Transverse colon (tissue), 4 donors: ENCODE measurements at regions not wholly inside any gene's neighbourhood (a gene's known extent, or its start where the extent isn't known, plus 50 kb on each side); places are given as distances from the start of the nearest gene placed in this dataset.

ENCODE experiments used
- DNase-seq: peaks from one replicate; pipeline ENCODE4 v3.0.0-alpha.2; 2019
- H3K27ac ChIP-seq, 4 donors: fragments of 200-600 bp; sonication (generic); 2 replicates each; pipeline ENCODE4 v1.5.1; 2016 to 2018; ENCODE audit warnings: inconsistent platforms in 4 of 4
- H3K27me3 ChIP-seq: fragments of 200-600 bp; sonication (generic); 2 replicates; pipeline ENCODE4 v1.5.1; 2017; ENCODE audit warnings: inconsistent platforms
- H3K36me3 ChIP-seq, 4 donors: fragments of 200-600 bp; sonication (generic); 2 replicates each; pipeline ENCODE4 v1.5.1; 2017 to 2019; ENCODE audit warnings: inconsistent platforms in 4 of 4
- H3K4me1 ChIP-seq, 4 donors: fragments of 200-600 bp; sonication (generic); 2 replicates each; pipeline ENCODE4 v1.5.1; 2017 to 2020; ENCODE audit warnings: inconsistent platforms in 4 of 4
- H3K4me3 ChIP-seq, 4 donors: fragments of 200-600 bp; sonication (generic); 1 replicate in 1 of 4; 2 replicates in 3 of 4; pipeline versions ENCODE4 v1.5.1 to v1.6.1; 2017 to 2019; ENCODE audit warnings: inconsistent platforms in 4 of 4
- H3K9me3 ChIP-seq, 2 donors: fragments of 200-600 bp; sonication (generic); 2 replicates each; pipeline ENCODE4 v1.5.1; 2017 to 2019; ENCODE audit warnings: inconsistent platforms in 2 of 2
- EP300 ChIP-seq: sonication (generic); formaldehyde crosslinking; IDR thresholded peaks from one replicate; pipeline ENCODE4 v1.6.1; 2017; ENCODE audit warnings: antibody characterized with exemption, low read depth
- POLR2A ChIP-seq: fragments of 450-650 bp; IDR thresholded peaks from one replicate; pipeline ENCODE4 v1.6.1; 2016; ENCODE audit warnings: antibody characterized with exemption, mild to moderate bottlenecking, moderate library complexity
- POLR2AphosphoS5 ChIP-seq, 3 donors: sonication (generic); formaldehyde crosslinking; IDR thresholded peaks; one replicate each; pipeline ENCODE4 v1.6.1; 2016; ENCODE audit warnings: antibody characterized with exemption in 3 of 3
- WGBS, 2 donors: methylation state at CpG; one replicate each; pipeline ENCODE4 v1.1.5; 2018; ENCODE audit warnings: low coverage in 1 of 2; 5-methylcytosine and 5-hydroxymethylcytosine counted together
- in situ Hi-C, 4 donors: fragments of 200-750 bp; cut with MboI; loops; one replicate each; pipeline versions ENCODE4 v1.15.0 to v1.15.1; 2017; ENCODE audit warnings: low sequenced_read_pairs in 3 of 4, low pct_ligation_motif_present in 1 of 4, low pct_unique_long_range_greater_than_20kb in 1 of 4
- intact Hi-C: fragments of 100-400 bp; cut with DNase I; formaldehyde crosslinking; loops from one replicate; pipeline ENCODE4 v1.15.1; 2023; ENCODE audit warnings: low total_unique reads
- TF ChIP-seq, protein P1 (sequence below), 5 experiments: fragments of 200-600 bp in 3 of 5; fragments of 450-650 bp in 2 of 5; sonication (generic) in 3 of 5; IDR thresholded peaks; 1 replicate in 2 of 5; 2 replicates in 3 of 5; pipeline ENCODE4 v1.5.1; 2016 to 2017; ENCODE audit warnings: antibody characterized with exemption in 5 of 5, inconsistent platforms in 3 of 5, mild to moderate bottlenecking in 2 of 5, moderate library complexity in 1 of 5

DNA sequence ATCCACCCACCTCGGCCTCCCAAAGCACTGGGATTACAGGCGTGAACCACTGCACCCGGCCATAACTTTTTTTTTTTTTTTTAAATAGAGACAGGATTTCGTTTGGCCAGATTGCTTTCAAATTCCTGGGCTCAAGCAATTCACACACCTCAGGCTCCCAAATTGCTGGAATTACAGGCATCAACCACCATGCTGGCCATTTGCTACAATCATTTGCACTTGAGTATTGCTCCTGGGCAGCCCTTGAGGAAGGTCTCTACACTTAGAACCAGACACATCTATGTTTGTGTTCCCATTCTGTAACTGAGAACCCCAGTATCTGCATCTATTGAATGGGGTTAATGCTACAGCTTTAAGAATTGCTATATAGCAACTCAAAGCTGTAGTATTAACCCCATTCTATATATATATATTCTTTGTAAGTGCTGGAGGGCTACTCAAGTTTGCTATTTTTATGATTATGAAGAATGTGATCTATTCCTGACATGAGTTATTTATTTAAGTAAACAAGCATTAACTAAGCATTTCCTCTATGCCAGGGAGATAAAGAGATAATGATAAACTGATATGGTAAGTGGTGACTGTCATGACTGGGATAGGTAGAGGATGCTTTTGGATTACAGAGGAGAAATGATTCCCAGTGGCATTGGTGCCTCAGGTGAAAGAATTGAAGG lies 496.5 kb upstream of the TNC start:
- Histone ChIP-seq H3K9me3 (no peaks in the 10 kb centered on the region), H3K27me3 (no peaks in the 10 kb centered on the region), H3K4me1 (no peaks in the 10 kb centered on the region), H3K27ac (no peak overlapping the region), H3K4me3 (no peak overlapping the region), H3K36me3 (no peaks in the 10 kb centered on the region)
- TF ChIP-seq POLR2AphosphoS5 (IDR thresholded peaks at IDR 0.05) (no peak), POLR2A (no peak), EP300 (no peak)
- TF ChIP-seq, protein P1, sequence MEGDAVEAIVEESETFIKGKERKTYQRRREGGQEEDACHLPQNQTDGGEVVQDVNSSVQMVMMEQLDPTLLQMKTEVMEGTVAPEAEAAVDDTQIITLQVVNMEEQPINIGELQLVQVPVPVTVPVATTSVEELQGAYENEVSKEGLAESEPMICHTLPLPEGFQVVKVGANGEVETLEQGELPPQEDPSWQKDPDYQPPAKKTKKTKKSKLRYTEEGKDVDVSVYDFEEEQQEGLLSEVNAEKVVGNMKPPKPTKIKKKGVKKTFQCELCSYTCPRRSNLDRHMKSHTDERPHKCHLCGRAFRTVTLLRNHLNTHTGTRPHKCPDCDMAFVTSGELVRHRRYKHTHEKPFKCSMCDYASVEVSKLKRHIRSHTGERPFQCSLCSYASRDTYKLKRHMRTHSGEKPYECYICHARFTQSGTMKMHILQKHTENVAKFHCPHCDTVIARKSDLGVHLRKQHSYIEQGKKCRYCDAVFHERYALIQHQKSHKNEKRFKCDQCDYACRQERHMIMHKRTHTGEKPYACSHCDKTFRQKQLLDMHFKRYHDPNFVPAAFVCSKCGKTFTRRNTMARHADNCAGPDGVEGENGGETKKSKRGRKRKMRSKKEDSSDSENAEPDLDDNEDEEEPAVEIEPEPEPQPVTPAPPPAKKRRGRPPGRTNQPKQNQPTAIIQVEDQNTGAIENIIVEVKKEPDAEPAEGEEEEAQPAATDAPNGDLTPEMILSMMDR (IDR thresholded peaks at IDR 0.05): no peak
- intact Hi-C loops (no loop called here), in situ Hi-C loops (no loop called here)
- no peak for DNase-seq
- WGBS, 2 donors: 78 to 80% methylated on average over 4 of the region's 4 CpGs

DNA sequence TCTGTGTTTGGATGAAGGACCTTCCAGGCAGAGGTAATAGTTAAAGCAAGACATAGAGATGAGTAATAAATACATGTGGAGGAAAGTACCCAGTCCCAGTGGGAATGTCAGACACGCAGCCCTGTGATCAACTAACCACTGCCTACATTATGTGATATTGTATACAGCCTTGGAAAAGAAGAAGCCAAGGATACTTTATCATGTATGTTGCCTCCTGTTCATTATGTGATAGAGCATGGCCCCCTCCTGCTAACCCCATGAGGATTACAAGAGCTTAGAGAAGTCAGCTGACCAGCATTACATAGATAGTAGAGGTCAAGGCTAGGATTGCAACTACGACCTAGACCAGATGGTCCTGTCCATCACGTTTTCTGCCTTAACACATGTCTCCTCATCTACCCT lies 497.0 kb upstream of the TNC start:
- no peaks in the 10 kb centered on the region for H3K36me3 ChIP-seq
- H3K27me3 ChIP-seq: no peaks in the 10 kb centered on the region
- WGBS, 2 donors: 46 to 50% methylated on average over 1 to 3 of the region's 3 CpGs
- intact Hi-C loops (no loop called here), in situ Hi-C loops (no loop called here)
- no peak for DNase-seq
- H3K4me3 ChIP-seq: no peak overlapping the region
- no peaks in the 10 kb centered on the region for H3K4me1 ChIP-seq
- TF ChIP-seq POLR2A: no peak
- TF ChIP-seq, protein P1 (IDR thresholded peaks at IDR 0.05): no peak
- no peak for TF ChIP-seq POLR2AphosphoS5 (IDR thresholded peaks at IDR 0.05)
- TF ChIP-seq EP300: no peak
- no peaks in the 10 kb centered on the region for H3K9me3 ChIP-seq
- no peak overlapping the region for H3K27ac ChIP-seq

DNA sequence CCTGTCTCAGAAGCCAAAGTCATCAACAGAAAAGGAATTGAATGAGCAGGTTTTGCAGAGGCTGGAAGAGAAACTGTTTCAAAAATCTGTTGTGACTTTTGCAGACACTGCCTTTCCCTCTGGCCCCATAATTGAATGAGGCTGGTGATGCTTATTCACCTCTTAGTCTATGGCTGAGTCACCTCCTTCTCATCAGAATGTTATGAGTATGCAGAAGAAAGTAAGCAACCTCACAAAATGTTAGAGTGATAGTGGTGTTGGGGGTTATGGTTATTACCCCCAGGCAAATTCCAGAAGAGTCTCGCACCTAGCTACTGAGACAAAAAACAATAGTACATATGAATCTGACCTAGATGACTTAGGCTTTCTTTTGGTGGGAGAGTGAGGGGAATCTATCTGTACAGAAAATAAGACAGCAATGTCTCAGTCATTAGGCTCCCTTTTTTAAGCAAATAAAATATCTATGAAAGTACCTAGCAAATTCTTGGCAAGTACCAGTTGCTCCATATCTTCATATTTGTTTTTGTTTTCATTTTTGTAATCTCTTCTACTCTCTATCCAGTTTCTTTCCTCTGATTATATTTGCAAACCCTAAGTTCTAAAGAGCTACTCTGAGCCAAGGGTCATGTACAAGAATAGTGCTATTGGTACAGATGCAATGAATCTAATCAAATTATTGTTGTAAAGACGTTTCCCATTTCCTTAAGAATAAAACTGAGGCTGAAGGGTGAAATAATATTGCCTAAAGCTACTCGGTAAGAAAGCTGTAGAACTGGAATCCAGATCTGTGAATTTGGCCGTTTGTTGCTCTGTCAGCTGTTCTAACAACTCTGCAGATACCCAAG lies 498.1 kb upstream of the TNC start:
- H3K36me3 ChIP-seq: no peaks in the 10 kb centered on the region
- no peaks in the 10 kb centered on the region for H3K4me1 ChIP-seq
- no peak overlapping the region for H3K4me3 ChIP-seq
- DNase-seq: no peak
- no peaks in the 10 kb centered on the region for H3K27me3 ChIP-seq
- WGBS, 2 donors: 48 to 53% methylated on average over 4 of the region's 4 CpGs
- in situ Hi-C loops: no loop called here
- no peak overlapping the region for H3K27ac ChIP-seq
- H3K9me3 ChIP-seq: no peaks in the 10 kb centered on the region
- intact Hi-C loops: no loop called here
- TF ChIP-seq POLR2A: no peak
- TF ChIP-seq, protein P1 (IDR thresholded peaks at IDR 0.05): no peak
- no peak for TF ChIP-seq POLR2AphosphoS5 (IDR thresholded peaks at IDR 0.05)
- TF ChIP-seq EP300: no peak

DNA sequence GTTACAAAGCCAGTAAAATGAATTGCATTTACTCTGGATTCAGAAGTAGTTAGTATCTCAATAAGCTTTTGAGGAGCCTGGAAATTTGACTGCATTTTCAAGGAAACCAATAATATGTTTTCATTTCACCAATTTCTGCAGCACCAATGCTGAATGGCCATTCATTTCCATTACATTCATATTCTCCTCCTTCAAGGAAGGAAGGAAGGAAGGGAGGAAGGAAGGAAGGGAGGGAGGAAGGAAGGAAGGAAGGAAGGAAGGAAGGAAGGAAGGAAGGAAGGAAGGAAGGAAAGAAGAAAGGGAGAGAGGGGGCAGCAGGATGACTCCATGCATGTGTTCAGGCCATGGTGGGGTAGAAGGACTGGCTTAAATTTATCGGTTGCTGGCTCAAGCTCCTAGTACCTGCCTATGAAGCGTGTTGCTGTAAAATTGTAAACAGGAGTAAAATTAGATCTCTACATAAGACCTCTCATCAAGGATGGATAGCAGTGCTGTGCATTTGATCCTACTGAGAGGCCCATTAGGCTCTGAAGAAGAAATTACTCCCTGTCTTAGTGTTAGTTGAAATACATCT lies 498.8 kb upstream of the TNC start:
- no peak for DNase-seq
- H3K27me3 ChIP-seq: no peaks in the 10 kb centered on the region
- H3K27ac ChIP-seq: no peak overlapping the region
- H3K9me3 ChIP-seq: no peaks in the 10 kb centered on the region
- intact Hi-C loops: no loop called here
- H3K36me3 ChIP-seq: no peaks in the 10 kb centered on the region
- no peaks in the 10 kb centered on the region for H3K4me1 ChIP-seq
- no peak overlapping the region for H3K4me3 ChIP-seq
- in situ Hi-C loops: no loop called here
- TF ChIP-seq POLR2A (no peak), EP300 (no peak), POLR2AphosphoS5 (IDR thresholded peaks at IDR 0.05) (no peak)
- TF ChIP-seq, protein P1 (IDR thresholded peaks at IDR 0.05): no peak
- WGBS, 2 donors: 87 to 94% methylated on average over 2 of the region's 2 CpGs
